ENCODE measurements at regions not wholly inside any gene's neighbourhood (a gene's known extent, or its start where the extent isn't known, plus 50 kb on each side); places are given as distances from the start of the nearest gene placed in this dataset.

DNA sequence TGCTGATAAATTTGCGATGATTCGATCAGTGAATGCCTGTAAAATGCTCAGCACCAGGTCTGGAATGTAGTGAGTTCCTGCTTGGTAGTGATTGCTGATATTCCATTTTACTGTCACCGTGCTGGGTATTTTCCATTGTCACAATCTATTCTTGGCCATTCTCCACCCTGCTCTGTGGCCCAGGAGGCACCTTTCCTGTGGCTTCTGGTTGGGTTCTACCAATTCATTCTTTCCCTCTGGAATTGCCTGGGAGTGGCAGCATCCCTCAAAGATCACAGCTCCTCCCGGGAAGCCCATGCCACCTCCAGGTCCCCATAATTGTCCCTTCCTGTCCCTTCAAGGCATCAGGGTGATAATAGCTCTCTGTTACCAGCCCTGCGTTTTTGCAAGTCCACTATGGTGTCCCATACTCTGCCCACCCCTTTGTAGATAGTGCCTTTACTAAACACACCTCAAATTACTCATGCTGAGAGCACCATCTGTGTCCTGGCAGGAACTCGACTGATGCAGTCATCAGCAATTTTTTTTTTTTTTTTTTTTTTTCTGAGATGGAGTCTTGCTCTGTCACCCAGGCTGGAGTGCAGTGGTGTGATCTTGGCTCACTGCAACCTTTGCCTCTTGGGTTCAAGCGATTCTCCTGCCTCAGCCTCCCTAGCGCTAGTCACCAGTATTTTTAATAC lies 177.8 kb upstream of the PROK2 start:
- Mint-ChIP-seq H3K9me3 (peaks cover 0 to 5% (median 0%) of the 10 kb centered on the region in 7 donors), H3K36me3 (no peaks in the 10 kb centered on the region), H3K4me3 (no peak overlapping the region), H3K4me1 (no peaks in the 10 kb centered on the region), H3K27ac (peak overlapping the region in 1 of 7 donors; percentile 56), H3K27me3 (ENCODE audit: low read depth in 3 of 3) (peaks cover 9 to 21% (median 18%) of the 10 kb centered on the region in 3 donors)
- Histone ChIP-seq H3K79me2 (ENCODE audit: insufficient read depth, low read length) (no peaks in the 10 kb centered on the region), H3K9ac (ENCODE audit: insufficient read depth, low read length, poor library complexity, severe bottlenecking) (no peak overlapping the region), H3K4me1 (ENCODE audit: control insufficient read depth in 1 of 2, insufficient read depth in 2 of 2, low read length in 2 of 2) (no peaks in the 10 kb centered on the region), H3K9me3 (replicated peaks in 1 of 2; ENCODE audit: control insufficient read depth in 1 of 2, insufficient read depth in 1 of 2, low read length in 2 of 2) (no peaks in the 10 kb centered on the region), H2AFZ (ENCODE audit: insufficient read depth, low read depth, low read length, poor library complexity, severe bottlenecking) (no peak overlapping the region), H3K4me2 (replicated peaks; ENCODE audit: extremely low read depth, low read length, poor library complexity, severe bottlenecking) (no peak overlapping the region), H3K4me3 (replicated peaks in 1 of 3; ENCODE audit: low read depth in 2 of 3, low read length in 3 of 3) (no peak overlapping the region), H3K27me3 (ENCODE audit: control insufficient read depth in 2 of 2, insufficient read depth in 2 of 2, low read length in 2 of 2) (peaks cover 0 to 4% of the 10 kb centered on the region in 2 donors), H3K36me3 (replicated peaks in 1 of 2; ENCODE audit: control insufficient read depth in 1 of 2, insufficient read depth in 2 of 2, low read length in 2 of 2) (no peaks in the 10 kb centered on the region), H3K27ac (ENCODE audit: low read depth in 1 of 2, low read length in 2 of 2) (no peak overlapping the region), H4K20me1 (ENCODE audit: insufficient read depth, low read length) (no peaks in the 10 kb centered on the region)
- TF ChIP-seq, protein P1, sequence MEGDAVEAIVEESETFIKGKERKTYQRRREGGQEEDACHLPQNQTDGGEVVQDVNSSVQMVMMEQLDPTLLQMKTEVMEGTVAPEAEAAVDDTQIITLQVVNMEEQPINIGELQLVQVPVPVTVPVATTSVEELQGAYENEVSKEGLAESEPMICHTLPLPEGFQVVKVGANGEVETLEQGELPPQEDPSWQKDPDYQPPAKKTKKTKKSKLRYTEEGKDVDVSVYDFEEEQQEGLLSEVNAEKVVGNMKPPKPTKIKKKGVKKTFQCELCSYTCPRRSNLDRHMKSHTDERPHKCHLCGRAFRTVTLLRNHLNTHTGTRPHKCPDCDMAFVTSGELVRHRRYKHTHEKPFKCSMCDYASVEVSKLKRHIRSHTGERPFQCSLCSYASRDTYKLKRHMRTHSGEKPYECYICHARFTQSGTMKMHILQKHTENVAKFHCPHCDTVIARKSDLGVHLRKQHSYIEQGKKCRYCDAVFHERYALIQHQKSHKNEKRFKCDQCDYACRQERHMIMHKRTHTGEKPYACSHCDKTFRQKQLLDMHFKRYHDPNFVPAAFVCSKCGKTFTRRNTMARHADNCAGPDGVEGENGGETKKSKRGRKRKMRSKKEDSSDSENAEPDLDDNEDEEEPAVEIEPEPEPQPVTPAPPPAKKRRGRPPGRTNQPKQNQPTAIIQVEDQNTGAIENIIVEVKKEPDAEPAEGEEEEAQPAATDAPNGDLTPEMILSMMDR (IDR thresholded peaks at IDR 0.05): no peak
- DNase-seq: no peak
- WGBS (ENCODE audit: insufficient coverage): 97% methylated on average over 4 of the region's 8 CpGs
- intact Hi-C loops (cut with micrococcal nuclease): no loop called here

- no CpG with 5 or more reads among the region's 2 CpGs for WGBS (ENCODE audit: insufficient coverage)
- Histone ChIP-seq H3K36me3 (replicated peaks in 1 of 2; ENCODE audit: control insufficient read depth in 1 of 2, insufficient read depth in 2 of 2, low read length in 2 of 2) (no peaks in the 10 kb centered on the region), H3K27me3 (ENCODE audit: control insufficient read depth in 2 of 2, insufficient read depth in 2 of 2, low read length in 2 of 2) (peaks cover 0 to 4% of the 10 kb centered on the region in 2 donors), H3K4me1 (ENCODE audit: control insufficient read depth in 1 of 2, insufficient read depth in 2 of 2, low read length in 2 of 2) (no peaks in the 10 kb centered on the region), H4K20me1 (ENCODE audit: insufficient read depth, low read length) (no peaks in the 10 kb centered on the region), H3K9me3 (replicated peaks in 1 of 2; ENCODE audit: control insufficient read depth in 1 of 2, insufficient read depth in 1 of 2, low read length in 2 of 2) (no peaks in the 10 kb centered on the region), H2AFZ (ENCODE audit: insufficient read depth, low read depth, low read length, poor library complexity, severe bottlenecking) (no peak overlapping the region), H3K9ac (ENCODE audit: insufficient read depth, low read length, poor library complexity, severe bottlenecking) (no peak overlapping the region), H3K4me3 (replicated peaks in 1 of 3; ENCODE audit: low read depth in 2 of 3, low read length in 3 of 3) (no peak overlapping the region), H3K27ac (ENCODE audit: low read depth in 1 of 2, low read length in 2 of 2) (no peak overlapping the region), H3K79me2 (ENCODE audit: insufficient read depth, low read length) (no peaks in the 10 kb centered on the region), H3K4me2 (replicated peaks; ENCODE audit: extremely low read depth, low read length, poor library complexity, severe bottlenecking) (no peak overlapping the region)
- Mint-ChIP-seq H3K27ac (no peak overlapping the region), H3K9me3 (peaks cover 0 to 5% (median 0%) of the 10 kb centered on the region in 7 donors), H3K4me3 (no peak overlapping the region), H3K27me3 (ENCODE audit: low read depth in 3 of 3) (peaks cover 6 to 21% (median 18%) of the 10 kb centered on the region in 3 donors), H3K4me1 (no peaks in the 10 kb centered on the region), H3K36me3 (no peaks in the 10 kb centered on the region)
- intact Hi-C loops (cut with micrococcal nuclease): no loop called here
- DNase-seq: no peak
- TF ChIP-seq, protein P1 (IDR thresholded peaks at IDR 0.05): no peak
These were observed 176.9 kb upstream of the PROK2 start for GRCh38 chr3:71961891-71962290.
